A673 (cell line): ENCODE measurements at regions not wholly inside any gene's neighbourhood (a gene's known extent, or its start where the extent isn't known, plus 50 kb on each side); places are given as distances from the start of the nearest gene placed in this dataset.

Experiments used
- BruUV-seq: library from RNA; stranded (reverse); fragments of 400-500 nt; replicated peaks from 2 replicates; lab custom pipeline; 2021; lab: Mats Ljungman, UMichigan
- CTCF ChIA-PET: fragments of 300-600 bp; sonication (Branson Sonifier 250); formaldehyde crosslinking; loops from one replicate; lab custom pipeline; 2022; ENCODE audit warnings: antibody characterized with exemption; lab: Charles Lee
- POLR2A ChIA-PET: fragments of 300-600 bp; sonication (Branson Sonifier 250); formaldehyde crosslinking; loops from one replicate; lab custom pipeline; 2022; ENCODE audit warnings: antibody characterized with exemption; ENCODE audit not compliant: low non-redundant PET; lab: Charles Lee
- DNase-seq: peaks from one replicate; pipeline ENCODE4 v3.0.0-alpha.2; 2015; ENCODE audit warnings: low spot score
- H3K27ac ChIP-seq: fragments of 200-600 bp; sonication (generic); 2 replicates; pipeline ENCODE4 v1.5.1; 2016; ENCODE audit warnings: mixed run types, low read depth, mild to moderate bottlenecking, mixed read lengths, antibody characterized with exemption, low read length; ENCODE audit not compliant: poor library complexity, severe bottlenecking
- H3K27me3 ChIP-seq: fragments of 200-600 bp; sonication (generic); replicated peaks from 2 replicates; pipeline ENCODE4 v1.6.1; 2017; ENCODE audit warnings: mixed run types, low read depth, mild to moderate bottlenecking, mixed read lengths, antibody characterized with exemption, low read length; ENCODE audit not compliant: insufficient read depth, poor library complexity
- H3K36me3 ChIP-seq: fragments of 200-600 bp; sonication (generic); 2 replicates; pipeline ENCODE4 v1.6.1; 2016; ENCODE audit warnings: mixed run types, mild to moderate bottlenecking, mixed read lengths, antibody characterized with exemption, low read length; ENCODE audit not compliant: insufficient read depth, poor library complexity, severe bottlenecking
- H3K4me1 ChIP-seq: fragments of 200-600 bp; sonication (generic); 2 replicates; pipeline ENCODE4 v1.6.1; 2017; ENCODE audit warnings: mixed run types, mild to moderate bottlenecking, mixed read lengths, antibody characterized with exemption, low read length; ENCODE audit not compliant: insufficient read depth, poor library complexity, severe bottlenecking
- H3K4me3 ChIP-seq: fragments of 200-600 bp; sonication (generic); 2 replicates; pipeline ENCODE4 v1.5.1; 2016; ENCODE audit warnings: low read depth, mixed run types, mild to moderate bottlenecking, mixed read lengths, low read length; ENCODE audit not compliant: poor library complexity, severe bottlenecking
- H3K9me3 ChIP-seq: fragments of 200-600 bp; sonication (generic); 2 replicates; pipeline ENCODE4 v1.6.1; 2016; ENCODE audit warnings: mixed run types, low read depth, mild to moderate bottlenecking, mixed read lengths, antibody characterized with exemption, low read length; ENCODE audit not compliant: poor library complexity, severe bottlenecking
- EZH2 ChIP-seq: fragments of 200-600 bp; sonication (generic); IDR thresholded peaks from 2 replicates; pipeline ENCODE4 v1.6.1; 2017; ENCODE audit warnings: borderline replicate concordance, low read depth, mild to moderate bottlenecking, mixed read lengths, antibody characterized with exemption, low read length; ENCODE audit not compliant: poor library complexity, severe bottlenecking
- intact Hi-C: fragments of 100-400 bp; cut with micrococcal nuclease; formaldehyde crosslinking; loops from one replicate; pipeline ENCODE4 v1.10.0; 2022; ENCODE audit not compliant: unreplicated experiment
- TF ChIP-seq, protein P1 (sequence below): fragments of 300-800, 200-600 bp; sonication (generic); conservative IDR thresholded peaks from 2 replicates; pipeline ENCODE4 v1.5.1; 2017; ENCODE audit warnings: low read depth, mild to moderate bottlenecking, antibody characterized with exemption, low read length, moderate library complexity, mixed read lengths

DNA sequence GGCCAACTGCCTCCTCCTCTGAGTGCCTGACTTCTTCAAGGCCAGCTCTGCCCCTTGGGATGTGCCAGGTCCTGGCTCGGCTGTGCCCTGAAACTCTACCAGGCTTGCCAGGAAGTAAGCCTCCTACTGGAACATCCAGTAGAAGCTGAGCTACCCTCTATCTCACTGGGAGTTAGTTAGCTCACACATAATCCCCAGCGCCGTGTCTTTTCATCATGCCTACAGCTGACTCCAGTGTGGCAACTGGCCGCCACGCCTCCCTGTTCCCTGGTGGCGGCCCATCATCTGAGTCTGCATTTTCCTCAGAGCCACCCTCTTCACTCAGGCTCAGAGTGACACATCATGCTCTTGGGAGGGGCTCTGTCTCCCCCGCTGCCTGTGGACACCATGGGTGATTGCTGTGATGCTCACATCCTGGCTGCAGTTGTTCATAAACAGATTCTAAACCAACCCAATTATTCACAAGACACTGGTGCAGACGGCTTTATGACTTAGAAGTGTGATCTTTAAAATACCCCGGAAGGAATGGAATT is 131.9 kb upstream of the IRS2 start:
- no peaks in the 10 kb centered on the region for H3K4me1 ChIP-seq
- POLR2A ChIA-PET = no interaction called here
- no peak overlapping the region for H3K27ac ChIP-seq
- CTCF ChIA-PET = no interaction called here
- no peak overlapping the region for H3K4me3 ChIP-seq
- DNase-seq = peak; percentile 23
- no peaks in the 10 kb centered on the region for H3K27me3 ChIP-seq
- H3K36me3 ChIP-seq = no peaks in the 10 kb centered on the region
- BruUV-seq = no TSS peak
- H3K9me3 ChIP-seq = no peaks in the 10 kb centered on the region
- TF ChIP-seq, protein P1, sequence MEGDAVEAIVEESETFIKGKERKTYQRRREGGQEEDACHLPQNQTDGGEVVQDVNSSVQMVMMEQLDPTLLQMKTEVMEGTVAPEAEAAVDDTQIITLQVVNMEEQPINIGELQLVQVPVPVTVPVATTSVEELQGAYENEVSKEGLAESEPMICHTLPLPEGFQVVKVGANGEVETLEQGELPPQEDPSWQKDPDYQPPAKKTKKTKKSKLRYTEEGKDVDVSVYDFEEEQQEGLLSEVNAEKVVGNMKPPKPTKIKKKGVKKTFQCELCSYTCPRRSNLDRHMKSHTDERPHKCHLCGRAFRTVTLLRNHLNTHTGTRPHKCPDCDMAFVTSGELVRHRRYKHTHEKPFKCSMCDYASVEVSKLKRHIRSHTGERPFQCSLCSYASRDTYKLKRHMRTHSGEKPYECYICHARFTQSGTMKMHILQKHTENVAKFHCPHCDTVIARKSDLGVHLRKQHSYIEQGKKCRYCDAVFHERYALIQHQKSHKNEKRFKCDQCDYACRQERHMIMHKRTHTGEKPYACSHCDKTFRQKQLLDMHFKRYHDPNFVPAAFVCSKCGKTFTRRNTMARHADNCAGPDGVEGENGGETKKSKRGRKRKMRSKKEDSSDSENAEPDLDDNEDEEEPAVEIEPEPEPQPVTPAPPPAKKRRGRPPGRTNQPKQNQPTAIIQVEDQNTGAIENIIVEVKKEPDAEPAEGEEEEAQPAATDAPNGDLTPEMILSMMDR = no peak
- no peak for TF ChIP-seq EZH2
- intact Hi-C loops = no loop called here

DNA sequence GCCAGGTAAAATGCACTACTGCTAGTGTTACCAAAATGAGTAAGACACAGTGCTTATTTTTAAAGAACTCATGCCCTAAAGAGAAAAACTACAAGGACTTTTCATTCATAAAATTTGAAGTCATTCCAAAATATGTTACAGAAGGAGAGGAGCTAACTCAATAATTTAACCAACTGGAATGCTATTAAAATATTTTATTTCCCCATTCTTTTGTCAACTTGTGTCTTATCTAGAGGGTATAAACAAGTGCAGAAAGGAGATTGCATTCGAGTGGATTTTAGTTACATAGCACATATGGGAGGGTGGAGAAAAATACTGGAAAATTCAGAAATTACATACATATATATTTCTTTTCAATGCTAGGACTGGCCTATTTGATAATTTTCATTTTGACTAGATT is 131.0 kb upstream of the IRS2 start:
- BruUV-seq = no TSS peak
- CTCF ChIA-PET = no interaction called here

DNA sequence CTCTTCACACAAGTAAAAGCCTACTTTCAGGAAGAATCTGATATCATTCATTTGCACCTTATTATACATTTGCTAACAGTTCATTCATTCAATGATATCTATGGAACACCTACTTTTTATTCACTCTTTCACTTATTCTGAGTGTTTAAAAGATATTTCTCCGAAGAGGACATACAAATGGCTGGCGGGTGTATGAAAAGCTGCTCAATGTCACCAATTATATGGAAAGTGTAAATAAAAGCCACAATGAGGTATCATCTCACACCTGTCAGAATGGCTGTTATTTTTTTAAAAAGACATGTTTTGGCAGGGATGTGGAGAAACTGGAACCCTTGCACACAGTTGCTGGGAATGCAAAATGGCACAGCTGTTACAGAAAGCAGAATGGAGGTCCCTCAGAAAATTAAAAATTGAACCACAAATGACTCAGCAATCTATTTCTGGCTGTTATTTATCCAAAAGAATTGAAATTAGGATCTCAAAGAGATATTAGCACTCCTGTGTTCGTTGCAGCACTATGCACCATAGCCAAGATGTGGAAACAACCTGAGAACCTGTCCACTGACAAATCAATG is 127.6 kb upstream of the IRS2 start:
- no peak overlapping the region for H3K27ac ChIP-seq
- no peak overlapping the region for H3K4me3 ChIP-seq
- H3K27me3 ChIP-seq = no peaks in the 10 kb centered on the region
- TF ChIP-seq EZH2 = no peak
- TF ChIP-seq, protein P1 = no peak
- intact Hi-C loops = no loop called here
- H3K4me1 ChIP-seq = no peaks in the 10 kb centered on the region
- no peaks in the 10 kb centered on the region for H3K9me3 ChIP-seq
- BruUV-seq = no TSS peak
- DNase-seq = no peak
- H3K36me3 ChIP-seq = no peaks in the 10 kb centered on the region
- POLR2A ChIA-PET = no interaction called here
- CTCF ChIA-PET = no interaction called here

More for the DNA sequence above, 131.0 kb upstream of the IRS2 start:
- POLR2A ChIA-PET = no interaction called here
- TF ChIP-seq, protein P1 = no peak
- no peak for TF ChIP-seq EZH2
- Histone ChIP-seq H3K27me3 (no peaks in the 10 kb centered on the region), H3K4me3 (no peak overlapping the region), H3K36me3 (no peaks in the 10 kb centered on the region), H3K27ac (no peak overlapping the region), H3K4me1 (no peaks in the 10 kb centered on the region), H3K9me3 (no peaks in the 10 kb centered on the region)
- intact Hi-C loops = no loop called here
- no peak for DNase-seq
